Testis (tissue), 2 donors: ENCODE measurements at regions not wholly inside any gene's neighbourhood (a gene's known extent, or its start where the extent isn't known, plus 50 kb on each side); places are given as distances from the start of the nearest gene placed in this dataset.

Experiments
- DNase-seq: peaks from one replicate; pipeline ENCODE4 v3.0.0-alpha.2; 2019
- H3K27ac ChIP-seq, 2 donors: fragments of 200-600 bp; sonication (generic); one replicate each; pipeline ENCODE4 v1.5.1; 2019
- H3K27me3 ChIP-seq: fragments of 200-600 bp; sonication (generic); one replicate; pipeline ENCODE4 v1.5.1; 2019
- H3K36me3 ChIP-seq: fragments of 200-600 bp; sonication (generic); one replicate; pipeline ENCODE4 v1.5.1; 2017; ENCODE audit warnings: low read depth; ENCODE audit errors: missing control alignments
- H3K4me1 ChIP-seq: fragments of 200-600 bp; sonication (generic); one replicate; pipeline ENCODE4 v1.5.1; 2019
- H3K4me3 ChIP-seq, 2 donors: fragments of 200-600 bp; sonication (generic); one replicate each; pipeline ENCODE4 v1.5.1; 2017 to 2019
- H3K9me3 ChIP-seq: fragments of 200-600 bp; sonication (generic); one replicate; pipeline ENCODE4 v1.5.1; 2017
- CTCF ChIP-seq, 3 experiments: fragments of 450-650 bp in 2 of 3; fragments of 200-600 bp in 1 of 3; sonication (generic) in 1 of 3; IDR thresholded peaks; one replicate each; pipeline ENCODE4 v1.5.1; 2016 to 2019; ENCODE audit warnings: antibody characterized with exemption in 3 of 3, mild to moderate bottlenecking in 2 of 3, moderate library complexity in 1 of 3
- POLR2A ChIP-seq: fragments of 450-650 bp; IDR thresholded peaks from one replicate; pipeline ENCODE4 v1.6.1; 2017; ENCODE audit warnings: antibody characterized with exemption, mild to moderate bottlenecking, moderate library complexity
- WGBS, 2 donors: methylation state at CpG; one replicate each; pipeline ENCODE4 v1.1.5; 2018; 5-methylcytosine and 5-hydroxymethylcytosine counted together
- intact Hi-C: fragments of 100-400 bp; cut with DNase I; formaldehyde crosslinking; loops from one replicate; pipeline ENCODE4 v1.15.1; 2023; ENCODE audit warnings: low total_unique reads

- no peak overlapping the region for H3K27ac ChIP-seq
These were observed 104.4 kb upstream of the DIO2 start for GRCh38 chr14:80315681-80316080.

GRCh38 chr14:80313806-80314205 lies 102.5 kb upstream of the DIO2 start:
- DNase-seq, result no peak
- H3K36me3 ChIP-seq, result no peaks in the 10 kb centered on the region

More at GRCh38 chr14:80315681-80316080, 104.4 kb upstream of the DIO2 start:
- H3K9me3 ChIP-seq, result no peaks in the 10 kb centered on the region
- no peaks in the 10 kb centered on the region for H3K36me3 ChIP-seq
- no peaks in the 10 kb centered on the region for H3K27me3 ChIP-seq
- H3K4me1 ChIP-seq, result no peaks in the 10 kb centered on the region
- no peak overlapping the region for H3K4me3 ChIP-seq
- TF ChIP-seq POLR2A, result no peak
- no peak for TF ChIP-seq CTCF (IDR thresholded peaks at IDR 0.05)
- intact Hi-C loops, result no loop called here
- no peak for DNase-seq
- WGBS, 2 donors, result 81 to 93% methylated on average over 1 of the region's 1 CpG

GRCh38 chr14:80310938-80311750 lies 99.8 kb upstream of the DIO2 start:
- H3K27ac ChIP-seq, result no peak overlapping the region
- DNase-seq, result no peak
- H3K27me3 ChIP-seq, result no peaks in the 10 kb centered on the region
- no peaks in the 10 kb centered on the region for H3K36me3 ChIP-seq
- H3K9me3 ChIP-seq, result no peaks in the 10 kb centered on the region
- WGBS, 2 donors, result 51 to 67% methylated on average over 5 of the region's 5 CpGs
- intact Hi-C loops, result no loop called here
- no peaks in the 10 kb centered on the region for H3K4me1 ChIP-seq
- no peak for TF ChIP-seq POLR2A
- TF ChIP-seq CTCF (IDR thresholded peaks at IDR 0.05), result no peak
- H3K4me3 ChIP-seq, result no peak overlapping the region

More at GRCh38 chr14:80313806-80314205, 102.5 kb upstream of the DIO2 start:
- no peak for TF ChIP-seq CTCF (IDR thresholded peaks at IDR 0.05)
- no peak for TF ChIP-seq POLR2A
- H3K4me1 ChIP-seq, result no peaks in the 10 kb centered on the region
- no peak overlapping the region for H3K4me3 ChIP-seq
- intact Hi-C loops, result no loop called here
- H3K27ac ChIP-seq, result no peak overlapping the region
- no peaks in the 10 kb centered on the region for H3K9me3 ChIP-seq
- H3K27me3 ChIP-seq, result no peaks in the 10 kb centered on the region

- 81 to 87% methylated on average over 6 of the region's 6 CpGs for WGBS, 2 donors
- intact Hi-C loops, result no loop called here
- Histone ChIP-seq H3K4me1 (no peaks in the 10 kb centered on the region), H3K27ac (no peak overlapping the region), H3K27me3 (no peaks in the 10 kb centered on the region), H3K4me3 (no peak overlapping the region), H3K9me3 (no peaks in the 10 kb centered on the region), H3K36me3 (no peaks in the 10 kb centered on the region)
- DNase-seq, result no peak
- TF ChIP-seq CTCF (IDR thresholded peaks at IDR 0.05), result no peak
- no peak for TF ChIP-seq POLR2A
These were observed 92.9 kb upstream of the DIO2 start for GRCh38 chr14:80304125-80304766.
